GM19438 (cell line): ENCODE measurements at regions not wholly inside any gene's neighbourhood (a gene's known extent, or its start where the extent isn't known, plus 50 kb on each side); places are given as distances from the start of the nearest gene placed in this dataset.

Experiments
- ATAC-seq: cut with Tn5 transposase; IDR thresholded peaks from one replicate; pipeline ENCODE4 v1.9.1; 2021; ENCODE audit warnings: low read depth; ENCODE audit not compliant: unreplicated experiment

DNA sequence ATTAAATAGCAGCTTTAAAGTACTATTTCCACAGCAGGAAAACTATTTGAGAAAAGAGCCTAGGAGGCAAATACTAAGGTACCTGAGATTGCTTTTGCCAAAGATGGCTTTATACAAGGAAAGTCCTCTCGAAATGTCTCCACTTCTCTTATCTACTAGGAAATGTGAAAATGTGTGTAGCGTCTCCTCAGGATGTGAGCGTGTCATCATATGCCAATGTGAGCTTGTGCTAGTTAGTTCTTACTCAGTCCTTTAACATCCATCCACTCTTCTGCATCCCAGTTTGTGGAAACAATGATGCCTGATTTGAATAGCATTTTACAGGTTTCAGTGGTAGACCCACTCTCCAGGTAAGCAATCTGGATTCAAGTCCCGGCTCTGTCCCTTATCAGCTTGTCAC is 421.0 kb downstream of the DYNC2H1 start:
- ATAC-seq = no peak

GRCh38 chr11:103532133-103532788 is 423.0 kb downstream of the DYNC2H1 start:
- no peak for ATAC-seq

GRCh38 chr11:103534191-103534590 is 425.0 kb downstream of the DYNC2H1 start:
- no peak for ATAC-seq

GRCh38 chr11:103534959-103535358 is 425.7 kb downstream of the DYNC2H1 start:
- ATAC-seq = no peak

GRCh38 chr11:103536335-103536722 is 427.1 kb downstream of the DYNC2H1 start:
- ATAC-seq = no peak

GRCh38 chr11:103537904-103538502 is 428.8 kb downstream of the DYNC2H1 start:
- no peak for ATAC-seq

GRCh38 chr11:103539166-103539565 is 429.9 kb downstream of the DYNC2H1 start:
- no peak for ATAC-seq

DNA sequence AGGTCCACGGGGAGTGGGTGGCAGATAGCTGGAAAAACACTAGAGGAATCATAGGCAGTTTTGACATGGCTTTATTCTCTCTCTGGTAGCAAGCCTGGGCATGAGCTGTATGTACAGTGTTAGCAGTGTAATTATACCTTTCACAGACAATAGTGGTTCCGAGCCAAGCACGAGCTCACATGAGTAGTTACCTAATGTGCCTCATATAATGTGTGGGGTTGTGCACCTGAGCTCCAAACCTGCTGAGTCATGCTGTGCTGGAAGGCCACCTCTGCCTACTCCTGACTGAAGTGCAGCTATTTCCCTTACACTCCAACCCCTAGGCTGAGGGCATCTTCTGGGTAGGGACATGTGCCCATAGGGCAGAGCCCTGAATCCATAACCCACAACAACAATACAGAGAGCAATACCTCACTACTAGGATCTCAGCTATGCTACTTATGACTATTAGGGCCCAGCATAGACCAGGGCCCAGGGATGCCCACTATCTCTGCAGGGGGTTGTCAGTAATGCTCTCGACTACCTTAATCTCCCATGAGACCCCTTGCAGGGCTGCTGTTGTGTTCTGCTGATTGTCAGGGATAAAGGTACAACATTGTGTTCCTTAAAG is 432.1 kb downstream of the DYNC2H1 start:
- no peak for ATAC-seq

- no peak for ATAC-seq
These were observed 433.6 kb downstream of the DYNC2H1 start for GRCh38 chr11:103542851-103543250.

- ATAC-seq = no peak
These were observed 434.2 kb downstream of the DYNC2H1 start for GRCh38 chr11:103543456-103543855.

DNA sequence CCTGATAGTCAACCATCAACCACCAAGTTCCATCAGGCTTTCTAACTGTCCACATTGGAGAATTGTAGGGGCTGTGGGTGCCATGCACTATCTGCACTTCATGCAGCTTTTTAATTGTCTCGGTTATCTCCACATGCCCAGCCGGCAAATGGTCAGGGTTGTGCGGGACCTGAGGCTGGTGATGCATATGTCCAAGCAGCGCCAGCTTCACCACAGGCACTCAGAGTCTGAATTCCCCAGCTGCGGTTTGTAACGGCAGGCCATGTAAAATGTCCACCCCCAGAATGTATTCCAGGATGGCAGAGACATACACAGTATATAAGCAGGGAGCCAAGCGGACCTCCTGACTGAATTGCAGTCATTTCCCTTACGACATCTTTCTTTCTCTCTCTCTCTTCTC is 435.6 kb downstream of the DYNC2H1 start:
- no peak for ATAC-seq

GRCh38 chr11:103545551-103545950 is 436.3 kb downstream of the DYNC2H1 start:
- no peak for ATAC-seq

GRCh38 chr11:103546236-103546635 is 437.0 kb downstream of the DYNC2H1 start:
- no peak for ATAC-seq

- no peak for ATAC-seq
These were observed 437.8 kb downstream of the DYNC2H1 start for GRCh38 chr11:103547024-103547423.

DNA sequence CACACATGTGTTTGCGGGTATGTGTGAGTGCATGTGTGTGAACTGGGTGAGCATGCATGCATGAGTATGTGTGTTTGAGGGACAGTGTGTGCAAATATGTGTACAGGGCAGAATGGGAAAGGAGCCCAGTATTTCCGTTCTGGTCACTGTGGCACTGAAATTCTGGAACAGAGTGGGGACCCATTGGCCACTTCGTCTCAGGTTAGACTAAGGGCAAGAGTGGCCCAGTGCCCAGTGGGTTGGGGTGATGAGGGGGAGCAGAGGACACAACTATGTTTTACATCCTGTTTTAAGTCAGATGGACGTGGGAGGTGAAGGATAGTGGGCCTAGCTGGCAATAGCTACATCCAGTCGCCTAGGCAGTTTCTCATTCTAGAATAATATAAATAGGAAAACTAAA is 438.5 kb downstream of the DYNC2H1 start:
- ATAC-seq = no peak

- ATAC-seq = no peak
These were observed 439.6 kb downstream of the DYNC2H1 start for GRCh38 chr11:103548838-103549237.

DNA sequence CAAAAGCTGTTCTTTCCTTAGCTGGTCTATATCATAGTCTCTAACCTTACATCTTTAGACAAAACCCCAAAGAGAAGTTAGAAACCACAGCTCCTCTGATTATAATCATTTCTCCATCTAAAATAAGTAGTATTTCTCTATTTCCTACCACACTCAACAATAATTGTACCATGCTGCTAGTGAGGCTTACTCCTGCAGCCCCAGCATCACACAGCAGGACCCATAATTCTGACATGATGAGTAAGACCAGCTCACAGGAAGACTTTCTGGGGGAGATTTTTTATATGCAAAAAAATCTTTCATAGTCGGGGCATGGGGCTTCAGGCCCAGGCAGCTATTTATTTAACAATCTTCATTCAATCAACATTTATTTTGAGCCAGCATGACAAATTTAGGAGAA is 441.6 kb downstream of the DYNC2H1 start:
- ATAC-seq = no peak

DNA sequence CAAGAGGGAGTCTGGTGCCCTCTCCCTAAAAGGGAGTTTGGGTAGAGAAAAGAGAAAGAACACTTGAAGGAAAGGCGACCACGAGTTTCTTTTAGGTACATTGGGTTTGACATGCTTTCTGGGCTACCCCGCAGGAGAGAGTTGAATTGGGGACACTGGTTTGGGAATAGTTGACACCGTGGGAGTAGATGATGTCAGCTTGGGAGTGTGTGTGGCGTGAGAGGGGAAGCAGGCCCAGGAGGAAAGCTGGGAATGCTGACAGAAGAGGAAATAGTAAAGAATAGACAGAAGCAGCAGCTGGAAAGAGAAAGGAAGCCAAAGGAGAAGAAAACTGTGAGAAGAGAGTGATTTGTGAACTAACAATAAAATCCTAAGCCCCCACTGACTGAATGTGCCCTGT is 442.9 kb downstream of the DYNC2H1 start:
- no peak for ATAC-seq

GRCh38 chr11:103556171-103556570 is 446.9 kb downstream of the DYNC2H1 start:
- ATAC-seq = no peak

- no peak for ATAC-seq
These were observed 456.9 kb downstream of the DYNC2H1 start for GRCh38 chr11:103566116-103566515.

DNA sequence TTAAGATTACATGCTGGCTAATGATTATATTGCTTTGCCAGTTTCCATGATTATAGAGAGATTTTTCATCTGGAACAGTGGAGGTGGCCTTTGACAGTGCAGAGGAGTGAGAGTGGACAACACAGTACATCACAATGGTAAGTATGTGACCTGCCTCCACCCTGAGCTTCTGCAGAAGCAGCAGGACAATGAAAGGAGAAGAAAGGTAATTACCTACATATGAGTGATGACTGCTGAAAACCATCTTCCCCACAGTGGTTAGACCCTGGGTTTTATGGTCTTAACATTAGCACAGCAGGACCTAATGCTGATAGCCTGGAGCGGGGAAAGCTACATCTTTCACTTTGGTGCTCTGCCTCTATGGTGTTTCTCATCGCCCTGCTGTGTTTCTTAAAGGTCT is 454.7 kb upstream of the DDI1 start:
- ATAC-seq = no peak

DNA sequence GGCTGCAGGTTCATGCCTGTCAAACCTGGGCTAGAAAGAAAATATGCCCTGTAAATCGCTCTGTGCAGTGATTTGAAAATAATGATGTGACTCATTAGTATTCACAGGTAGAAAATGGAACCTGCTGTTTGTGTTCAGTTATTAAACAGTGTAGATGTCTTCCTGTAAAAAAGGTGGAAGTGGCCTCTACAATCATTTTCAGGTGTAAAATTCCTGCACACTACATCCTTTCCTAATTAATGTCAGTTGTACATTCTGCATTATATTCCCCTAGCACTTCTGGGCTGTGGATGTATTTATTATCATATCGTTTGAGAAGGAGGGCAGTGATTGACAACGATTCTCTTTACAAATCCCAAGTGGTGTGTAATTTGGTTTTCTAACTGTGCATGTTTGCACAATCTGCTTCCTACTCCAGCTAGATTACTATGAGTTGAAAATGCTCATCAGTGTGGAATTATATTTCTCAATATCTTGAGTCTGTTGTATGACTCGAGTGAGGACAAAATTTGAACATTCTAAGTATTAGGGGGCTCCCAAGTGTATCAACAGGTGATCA is 454.0 kb upstream of the DDI1 start:
- no peak for ATAC-seq
